C4-2B (cell line): ENCODE measurements at regions not wholly inside any gene's neighbourhood (a gene's known extent, or its start where the extent isn't known, plus 50 kb on each side); places are given as distances from the start of the nearest gene placed in this dataset.

Experiments
- H3K27ac ChIP-seq: fragments of 450-650 bp; 2 replicates; pipeline ENCODE4 v1.5.1; 2017
- ZFX ChIP-seq: fragments of 450-650 bp; IDR thresholded peaks from 2 replicates; pipeline ENCODE4 v1.6.1; 2017
- TF ChIP-seq, protein P1 (sequence below): fragments of 450-650 bp; conservative IDR thresholded peaks from 2 replicates; pipeline ENCODE4 v1.5.1; 2017; ENCODE audit warnings: mild to moderate bottlenecking

DNA sequence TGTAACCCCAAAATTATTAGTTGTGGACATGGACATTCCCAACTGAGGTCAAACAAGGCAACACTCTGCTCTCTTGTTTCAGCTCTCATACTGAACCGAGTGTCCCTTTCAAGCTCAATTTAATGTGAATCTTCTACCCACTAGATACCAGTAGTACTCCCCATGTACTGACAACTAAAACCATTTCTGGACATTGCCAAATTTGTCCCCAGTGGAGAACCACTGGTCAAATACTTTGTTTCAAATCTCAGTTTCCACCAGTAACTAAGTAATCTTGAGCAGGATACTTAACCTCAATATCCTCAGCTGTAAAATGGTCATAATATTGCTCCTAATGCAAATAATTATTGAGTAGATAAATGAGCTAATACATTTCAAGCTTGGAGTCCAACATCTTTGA, 566.0 kb downstream of the ZIC1 start:
- no peak overlapping the region for H3K27ac ChIP-seq
- TF ChIP-seq ZFX, result no peak
- TF ChIP-seq, protein P1, sequence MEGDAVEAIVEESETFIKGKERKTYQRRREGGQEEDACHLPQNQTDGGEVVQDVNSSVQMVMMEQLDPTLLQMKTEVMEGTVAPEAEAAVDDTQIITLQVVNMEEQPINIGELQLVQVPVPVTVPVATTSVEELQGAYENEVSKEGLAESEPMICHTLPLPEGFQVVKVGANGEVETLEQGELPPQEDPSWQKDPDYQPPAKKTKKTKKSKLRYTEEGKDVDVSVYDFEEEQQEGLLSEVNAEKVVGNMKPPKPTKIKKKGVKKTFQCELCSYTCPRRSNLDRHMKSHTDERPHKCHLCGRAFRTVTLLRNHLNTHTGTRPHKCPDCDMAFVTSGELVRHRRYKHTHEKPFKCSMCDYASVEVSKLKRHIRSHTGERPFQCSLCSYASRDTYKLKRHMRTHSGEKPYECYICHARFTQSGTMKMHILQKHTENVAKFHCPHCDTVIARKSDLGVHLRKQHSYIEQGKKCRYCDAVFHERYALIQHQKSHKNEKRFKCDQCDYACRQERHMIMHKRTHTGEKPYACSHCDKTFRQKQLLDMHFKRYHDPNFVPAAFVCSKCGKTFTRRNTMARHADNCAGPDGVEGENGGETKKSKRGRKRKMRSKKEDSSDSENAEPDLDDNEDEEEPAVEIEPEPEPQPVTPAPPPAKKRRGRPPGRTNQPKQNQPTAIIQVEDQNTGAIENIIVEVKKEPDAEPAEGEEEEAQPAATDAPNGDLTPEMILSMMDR, result no peak

DNA sequence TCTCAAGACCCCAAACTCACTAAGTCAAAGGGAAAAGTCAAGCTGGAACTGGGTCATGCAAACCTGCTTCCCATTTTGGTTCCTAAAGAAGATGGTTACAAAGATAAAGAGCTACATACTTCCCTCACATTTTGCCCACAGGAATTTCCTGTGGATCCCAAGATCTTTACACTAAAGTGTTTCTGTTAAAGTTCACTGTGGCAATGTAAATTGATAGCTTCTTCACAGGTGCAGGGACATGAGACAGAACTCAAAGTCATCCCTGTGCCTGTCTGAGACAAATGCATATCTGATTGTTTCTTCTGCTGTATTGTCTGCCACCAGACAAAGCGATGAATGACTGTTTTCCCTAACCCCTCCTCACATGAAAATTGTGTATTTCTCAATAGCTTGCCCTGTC, 567.8 kb downstream of the ZIC1 start:
- no peak for TF ChIP-seq ZFX
- TF ChIP-seq, protein P1, result no peak
- no peak overlapping the region for H3K27ac ChIP-seq

DNA sequence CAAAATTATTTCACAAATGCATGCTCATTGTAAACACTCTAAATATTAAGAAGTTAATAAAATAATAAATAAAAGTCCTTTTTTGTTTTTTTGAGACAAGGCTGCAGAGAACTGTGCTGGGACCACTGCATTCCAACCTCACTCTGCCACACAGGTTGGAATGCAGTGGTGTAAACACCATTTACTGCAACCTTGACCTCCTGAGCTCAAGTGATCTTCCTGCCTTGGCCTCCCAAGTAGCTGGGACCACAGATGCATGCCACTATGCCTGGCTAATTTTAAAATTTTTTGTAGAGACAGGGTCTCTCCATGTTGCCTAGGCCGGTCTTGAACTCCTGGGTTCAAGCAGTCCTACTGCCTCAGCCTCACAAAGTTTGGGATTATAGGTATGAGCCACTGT, 578.4 kb downstream of the ZIC1 start:
- no peak for TF ChIP-seq ZFX
- TF ChIP-seq, protein P1, result no peak
- H3K27ac ChIP-seq, result no peak overlapping the region

DNA sequence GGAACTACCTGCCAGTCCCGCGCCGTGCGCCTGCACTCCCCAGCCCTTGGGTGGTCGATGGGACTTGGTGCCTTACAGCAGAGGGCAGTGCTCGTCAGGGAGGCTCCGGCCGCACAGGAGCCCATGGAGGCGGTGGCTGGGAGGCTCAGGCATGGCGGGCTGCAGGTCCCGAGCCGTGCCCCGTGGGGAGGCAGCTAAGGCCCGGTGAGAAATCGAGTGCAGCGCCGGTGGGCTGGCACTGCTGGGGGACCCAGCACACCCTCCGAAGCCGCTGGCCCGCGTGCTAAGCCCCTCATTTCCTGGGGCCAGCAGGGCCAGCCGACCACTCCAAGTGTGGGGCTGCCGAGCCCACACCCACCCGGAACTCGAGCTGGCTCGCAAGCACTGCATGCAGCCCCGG, 580.2 kb downstream of the ZIC1 start:
- no peak for TF ChIP-seq ZFX
- TF ChIP-seq, protein P1, result no peak
- no peak overlapping the region for H3K27ac ChIP-seq

DNA sequence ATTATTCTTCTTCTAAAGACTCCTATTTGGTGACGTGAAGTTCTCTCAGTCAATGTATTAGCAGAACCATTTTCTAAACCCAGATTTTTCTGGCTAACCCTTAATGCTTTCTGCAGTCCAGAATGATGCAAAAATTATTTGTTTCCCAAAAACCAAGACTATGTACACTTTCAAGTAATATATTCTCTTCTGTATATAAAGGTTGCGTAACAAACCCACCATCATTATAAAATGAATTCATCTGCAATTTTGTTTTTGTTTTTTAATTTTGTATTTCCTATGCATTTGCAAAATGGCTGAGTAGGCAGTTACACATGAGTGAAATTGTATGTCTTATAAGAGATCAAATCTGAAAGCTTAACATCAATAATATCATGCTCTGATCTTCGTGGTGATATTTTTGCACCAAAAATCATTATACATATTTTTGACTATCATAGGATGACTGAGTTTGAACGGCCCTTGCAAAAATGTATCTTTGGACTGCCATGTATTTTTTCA, 593.6 kb downstream of the ZIC1 start:
- TF ChIP-seq, protein P1, result no peak
- TF ChIP-seq ZFX, result no peak
- H3K27ac ChIP-seq, result no peak overlapping the region

DNA sequence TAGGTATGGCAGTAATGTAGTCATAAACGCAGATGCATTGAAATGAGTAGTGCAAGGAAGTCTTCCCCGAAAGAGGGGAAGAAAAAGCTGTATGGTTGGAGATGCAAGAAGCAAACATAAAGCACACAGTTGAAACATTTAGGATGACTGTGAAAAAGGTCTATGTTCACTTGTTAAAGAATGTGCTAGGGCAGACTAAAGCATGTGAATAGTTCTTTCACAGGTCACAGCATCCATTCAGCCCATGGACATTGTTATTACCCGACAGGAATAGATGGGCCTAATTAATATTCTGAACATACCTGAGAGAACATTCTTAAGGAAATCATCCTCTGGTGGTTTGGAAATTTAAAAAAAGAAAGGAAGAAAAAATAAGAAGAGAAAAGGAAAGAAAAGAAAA, 595.2 kb downstream of the ZIC1 start:
- TF ChIP-seq, protein P1, result no peak
- no peak for TF ChIP-seq ZFX
- no peak overlapping the region for H3K27ac ChIP-seq

DNA sequence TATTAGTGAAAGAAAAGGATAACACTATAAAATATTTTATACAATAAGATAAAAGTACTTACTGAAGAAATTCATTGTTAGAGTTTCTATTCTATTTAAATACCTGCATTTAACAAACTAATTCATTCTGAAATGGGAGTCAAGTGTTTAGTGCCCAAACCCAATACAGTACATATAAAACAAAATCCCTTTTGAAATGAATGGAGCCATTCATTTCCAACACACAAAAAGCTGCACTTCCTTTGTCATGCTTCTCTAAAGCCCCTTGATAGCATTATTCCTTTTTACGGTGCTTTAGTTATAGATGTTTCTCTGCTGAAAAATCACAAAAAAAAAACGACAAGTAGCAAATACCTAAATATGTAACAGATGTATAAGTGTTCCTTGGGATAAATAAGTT, 596.3 kb downstream of the ZIC1 start:
- no peak for TF ChIP-seq ZFX
- TF ChIP-seq, protein P1, result no peak
- no peak overlapping the region for H3K27ac ChIP-seq
